ENCODE measurements at regions not wholly inside any gene's neighbourhood (a gene's known extent, or its start where the extent isn't known, plus 50 kb on each side); places are given as distances from the start of the nearest gene placed in this dataset.

DNA sequence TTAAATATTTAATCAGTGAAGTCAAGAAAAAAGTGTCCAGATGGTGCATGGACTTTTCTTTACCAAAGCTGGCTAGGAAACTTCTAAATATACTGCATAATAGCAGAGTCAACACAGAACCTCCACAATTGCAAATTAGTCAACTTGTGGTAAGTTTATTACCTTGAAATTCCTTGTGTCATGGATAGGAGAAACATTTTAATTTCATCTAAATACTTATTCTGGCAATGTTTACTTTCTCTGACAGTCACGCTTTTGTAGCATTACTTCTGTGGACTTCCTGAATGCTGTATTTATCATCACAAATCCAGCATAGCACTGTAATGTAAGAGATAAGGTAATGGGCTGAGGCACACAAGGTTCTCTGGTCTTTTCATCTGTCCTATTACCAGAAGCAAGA lies 2266.1 kb downstream of the PCDH7 start:
- DNase-seq (ENCODE audit: extremely low read depth in 1 of 2, low read depth in 1 of 2): no peak

DNA sequence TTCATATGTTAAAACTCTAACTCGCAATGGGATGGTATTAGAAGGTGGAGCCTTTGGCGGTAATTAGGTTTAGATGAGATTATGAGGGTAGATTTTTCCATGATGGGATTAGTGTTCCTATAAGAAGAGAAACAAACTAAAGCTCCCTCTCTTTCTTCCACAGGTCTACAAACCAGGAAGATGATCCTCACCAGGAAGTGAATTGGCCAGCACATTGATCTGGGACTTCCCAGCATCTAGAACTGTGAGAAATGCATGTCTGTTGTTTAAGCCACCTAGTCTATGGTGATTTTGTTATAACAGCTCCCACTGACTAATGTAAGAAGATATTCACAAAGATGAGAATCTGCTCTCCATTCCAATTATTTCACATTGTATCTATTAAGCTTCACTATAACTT lies 2266.9 kb downstream of the PCDH7 start:
- DNase-seq (ENCODE audit: extremely low read depth in 1 of 2, low read depth in 1 of 2): no peak

DNA sequence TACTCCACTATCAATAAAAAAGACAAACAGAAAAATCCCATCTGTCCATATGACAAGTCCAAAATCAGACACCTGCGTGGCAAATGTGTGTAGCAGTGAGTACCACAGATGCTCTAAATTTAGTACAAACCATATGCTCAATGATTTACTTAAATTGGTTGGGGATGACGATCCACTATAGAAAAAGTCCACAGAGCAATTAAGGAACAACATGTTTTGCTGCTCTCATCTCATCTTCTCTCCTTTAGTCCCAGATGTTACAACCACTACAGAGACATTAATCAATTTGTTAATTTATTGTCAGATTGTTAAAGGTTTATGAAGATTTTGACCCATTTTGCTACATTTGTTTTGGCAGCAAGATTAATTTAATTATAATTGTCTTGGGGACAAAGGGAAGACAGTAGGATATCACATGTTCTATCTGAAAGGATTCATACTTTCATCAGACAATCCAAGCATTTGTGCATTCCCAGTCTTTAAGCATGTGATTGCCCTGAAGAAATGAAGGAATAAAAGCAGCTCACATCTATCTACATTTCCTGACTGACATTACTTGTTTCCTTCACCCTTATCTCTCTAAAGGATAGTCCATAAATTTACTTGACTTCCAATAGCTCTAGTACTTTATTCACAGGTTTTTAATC lies 2268.1 kb downstream of the PCDH7 start:
- DNase-seq (ENCODE audit: extremely low read depth in 1 of 2, low read depth in 1 of 2): no peak

DNA sequence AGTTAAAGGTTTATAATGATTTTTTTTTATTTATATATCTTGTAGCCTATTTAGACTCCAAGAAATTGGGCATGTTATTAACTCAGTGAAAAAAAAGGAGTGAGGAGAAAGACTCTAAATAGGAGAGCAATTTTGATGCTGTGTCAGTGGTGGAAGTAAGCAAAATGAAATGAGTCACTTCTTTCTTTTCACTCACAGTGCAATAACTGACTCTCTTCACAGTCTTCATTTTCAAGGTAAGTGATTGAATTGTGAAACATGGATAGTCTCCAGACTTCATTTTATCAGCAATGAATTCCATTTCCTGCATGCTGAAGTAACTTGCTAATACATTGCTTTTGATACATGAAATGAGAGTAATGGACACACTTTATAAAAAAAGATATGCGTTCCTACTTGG lies 2271.5 kb downstream of the PCDH7 start:
- DNase-seq (ENCODE audit: extremely low read depth in 1 of 2, low read depth in 1 of 2): no peak

DNA sequence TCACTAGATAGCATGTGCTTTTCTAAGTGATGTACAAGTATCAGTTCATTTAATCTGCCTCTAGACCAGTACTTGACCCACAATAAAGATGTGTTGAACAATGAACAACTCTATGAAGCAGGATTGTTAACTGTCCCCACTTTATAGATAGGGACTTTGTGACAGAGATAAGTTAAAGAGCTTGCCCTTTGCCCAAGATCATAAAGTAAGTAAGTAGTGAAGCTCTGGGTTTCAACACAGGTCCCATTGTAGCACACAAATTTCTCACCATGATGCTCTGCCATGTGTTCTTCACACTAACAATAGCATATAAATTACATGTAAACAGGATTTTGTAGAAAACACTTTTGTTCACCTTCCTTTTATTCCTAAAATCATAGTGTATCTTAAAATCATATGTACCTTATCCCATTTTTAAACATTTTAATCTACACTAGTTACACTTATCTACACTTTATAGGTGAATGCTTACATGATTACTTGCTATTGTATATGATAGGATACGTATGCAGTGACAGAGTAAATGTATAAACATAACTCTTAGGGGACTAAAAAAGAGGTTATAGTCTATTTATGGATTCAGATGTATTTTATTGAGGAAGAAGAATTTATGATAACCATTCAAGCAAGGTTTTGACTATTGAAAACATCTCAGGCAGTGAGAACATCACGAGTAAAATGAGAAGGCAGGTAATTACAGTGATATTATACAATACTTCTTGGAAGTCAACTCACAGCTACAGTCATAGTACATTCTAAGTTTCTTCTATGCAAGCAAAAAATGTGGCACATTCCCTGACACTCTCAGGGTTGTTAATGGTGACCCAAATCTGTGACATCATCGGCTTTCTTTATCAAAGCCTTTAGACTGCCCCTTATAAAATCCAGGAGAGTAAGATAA lies 2275.1 kb downstream of the PCDH7 start:
- DNase-seq (ENCODE audit: extremely low read depth in 1 of 2, low read depth in 1 of 2): no peak

DNA sequence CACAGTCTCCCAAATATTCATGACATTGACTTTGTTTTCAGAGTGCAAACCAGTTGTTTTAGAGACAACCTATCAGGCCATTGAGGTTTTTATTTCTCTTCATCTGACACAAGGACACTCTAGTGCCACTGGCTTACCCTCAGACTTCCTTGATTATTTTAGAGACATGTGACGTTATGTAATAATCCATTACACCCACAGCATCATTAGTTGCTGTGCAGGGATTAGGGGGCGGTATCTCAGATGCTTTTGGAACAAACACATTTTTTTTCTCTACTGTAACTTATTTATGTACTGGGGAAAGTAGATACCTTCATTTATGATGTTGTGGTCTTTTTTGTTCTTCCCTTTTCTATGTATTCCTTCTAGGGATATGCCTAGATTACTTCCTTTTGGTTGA lies 2293.1 kb downstream of the PCDH7 start:
- DNase-seq (ENCODE audit: extremely low read depth in 1 of 2, low read depth in 1 of 2): no peak

DNA sequence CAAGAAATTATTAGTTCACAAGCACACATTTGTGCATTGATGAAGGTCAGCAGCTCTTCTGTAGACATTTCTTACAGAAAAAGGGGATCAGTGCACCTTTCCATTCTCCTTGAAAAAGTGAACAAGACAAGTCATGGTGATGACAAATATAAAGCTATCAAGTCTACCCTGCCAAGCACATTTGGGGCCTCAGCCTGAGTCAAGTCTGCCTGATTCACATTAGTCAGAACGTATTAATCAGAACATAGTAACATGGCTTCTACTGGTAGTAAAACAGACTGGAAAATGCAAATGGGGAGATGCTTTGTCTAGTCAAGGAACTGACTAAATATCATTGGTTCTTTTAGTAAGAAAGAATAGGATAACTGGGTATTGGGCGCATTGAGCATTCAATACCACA lies 2305.1 kb downstream of the PCDH7 start:
- DNase-seq (ENCODE audit: extremely low read depth in 1 of 2, low read depth in 1 of 2): no peak

DNA sequence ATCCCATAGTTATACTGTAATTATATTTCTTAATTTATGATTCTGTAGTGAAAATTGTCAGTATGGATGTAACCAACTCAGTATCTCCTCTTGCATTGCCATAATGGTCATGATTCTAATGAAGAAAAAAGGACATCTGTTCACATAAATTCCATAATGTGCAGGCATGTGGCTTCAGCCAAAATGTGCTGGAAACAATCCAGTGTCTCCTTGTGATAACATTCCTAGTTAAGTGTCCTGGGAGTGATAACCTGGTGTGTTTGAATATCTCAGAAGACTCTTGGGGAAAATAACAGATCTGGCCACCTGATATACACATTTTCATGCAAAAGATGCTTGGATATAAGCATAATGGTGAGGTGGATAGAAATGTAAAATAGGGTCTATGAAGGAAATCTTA lies 2309.8 kb downstream of the PCDH7 start:
- DNase-seq (ENCODE audit: extremely low read depth in 1 of 2, low read depth in 1 of 2): no peak

DNA sequence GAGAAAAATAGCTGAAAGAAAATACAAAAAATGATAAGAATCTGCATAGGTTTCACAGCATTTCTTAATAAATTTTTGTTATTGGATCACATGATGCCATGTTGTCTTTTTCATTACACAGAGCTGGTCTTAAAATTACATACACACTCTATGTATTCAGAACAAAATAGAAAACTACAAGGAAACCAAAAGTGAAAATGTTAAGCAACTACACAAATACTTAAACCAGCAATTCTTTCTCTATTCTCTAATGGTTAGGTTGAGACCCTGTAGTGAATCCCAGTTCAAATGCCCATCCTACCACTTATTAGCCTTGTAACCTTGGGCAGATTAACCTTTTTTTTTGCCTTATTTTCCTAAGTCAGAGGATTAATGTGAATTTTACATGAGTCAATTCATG lies 2311.2 kb downstream of the PCDH7 start:
- no peak for DNase-seq (ENCODE audit: extremely low read depth in 1 of 2, low read depth in 1 of 2)

DNA sequence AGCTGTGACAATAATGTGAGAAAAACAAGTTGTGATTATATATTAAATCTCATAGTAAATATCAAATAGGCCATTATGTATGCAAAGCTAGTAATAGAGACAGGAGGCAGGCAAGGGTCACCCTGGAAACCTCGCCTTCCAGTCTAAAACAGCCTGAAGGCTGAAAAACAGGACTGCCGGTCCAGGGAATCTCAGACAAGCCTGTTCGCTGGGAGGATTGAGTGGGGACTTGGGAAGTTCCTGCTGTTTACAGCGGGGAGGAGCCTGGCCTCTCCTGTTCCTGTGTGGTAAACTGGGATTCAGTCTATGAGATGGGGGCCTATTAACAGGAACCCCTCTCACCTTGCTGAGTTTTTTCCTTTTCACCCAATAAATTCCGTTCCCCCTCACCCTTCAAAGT lies 2317.3 kb downstream of the PCDH7 start:
- DNase-seq (ENCODE audit: extremely low read depth in 1 of 2, low read depth in 1 of 2): no peak

DNA sequence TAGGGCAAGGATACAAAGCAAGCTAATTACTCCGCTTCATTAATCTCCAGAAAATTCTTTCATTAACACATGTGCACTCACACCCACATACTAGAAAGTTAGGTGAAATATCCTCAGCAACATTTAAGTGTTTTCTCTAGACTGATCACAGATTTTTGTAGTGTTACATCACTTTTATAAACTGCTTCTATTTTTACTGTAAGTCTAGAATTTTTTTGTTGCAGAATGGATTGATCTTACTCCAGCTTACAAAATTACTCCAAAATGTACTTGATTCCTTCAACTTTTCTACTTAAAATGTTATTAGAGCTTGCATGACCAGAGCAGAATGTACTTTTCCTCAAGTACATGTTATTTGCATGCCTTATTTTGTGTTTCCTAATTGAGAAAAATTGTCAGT lies 2325.2 kb downstream of the PCDH7 start:
- no peak for DNase-seq (ENCODE audit: extremely low read depth in 1 of 2, low read depth in 1 of 2)

DNA sequence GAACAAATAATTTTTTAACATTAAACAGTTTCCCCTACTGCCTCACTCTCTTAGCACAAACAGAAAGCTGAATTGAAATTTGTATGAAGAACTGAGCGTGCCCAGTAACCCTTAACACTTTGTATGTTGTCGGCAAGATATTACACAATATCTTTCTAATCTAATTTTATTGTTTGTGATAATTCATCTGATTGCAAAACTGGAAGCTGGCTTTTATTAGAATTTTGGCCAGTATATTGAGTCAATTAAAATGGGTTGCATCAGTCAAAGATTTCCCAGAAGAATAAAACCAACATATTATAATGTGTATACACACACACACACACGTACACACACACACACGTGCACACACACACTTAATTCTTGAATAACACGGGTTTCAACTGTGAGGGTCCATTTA lies 2332.1 kb downstream of the PCDH7 start:
- DNase-seq (ENCODE audit: extremely low read depth in 1 of 2, low read depth in 1 of 2): no peak

DNA sequence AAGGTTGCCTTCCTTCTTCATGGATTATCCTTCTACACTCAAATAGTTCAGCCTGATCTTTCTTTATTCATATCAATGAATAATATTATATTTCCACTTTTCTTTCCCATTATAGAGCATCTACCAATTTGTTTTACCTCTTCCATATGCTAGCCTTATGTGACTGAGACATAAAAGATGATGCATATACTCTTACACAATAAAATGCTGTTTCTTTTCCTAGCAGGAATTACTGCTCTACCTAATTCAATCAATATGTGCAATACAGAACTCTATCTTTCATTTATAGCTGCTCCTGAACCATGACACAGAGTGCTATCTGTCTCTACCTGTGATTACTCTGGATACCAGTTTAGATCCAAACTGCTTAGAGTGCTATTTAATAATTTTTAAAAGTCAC lies 2334.0 kb downstream of the PCDH7 start:
- DNase-seq (ENCODE audit: extremely low read depth in 1 of 2, low read depth in 1 of 2): no peak

DNA sequence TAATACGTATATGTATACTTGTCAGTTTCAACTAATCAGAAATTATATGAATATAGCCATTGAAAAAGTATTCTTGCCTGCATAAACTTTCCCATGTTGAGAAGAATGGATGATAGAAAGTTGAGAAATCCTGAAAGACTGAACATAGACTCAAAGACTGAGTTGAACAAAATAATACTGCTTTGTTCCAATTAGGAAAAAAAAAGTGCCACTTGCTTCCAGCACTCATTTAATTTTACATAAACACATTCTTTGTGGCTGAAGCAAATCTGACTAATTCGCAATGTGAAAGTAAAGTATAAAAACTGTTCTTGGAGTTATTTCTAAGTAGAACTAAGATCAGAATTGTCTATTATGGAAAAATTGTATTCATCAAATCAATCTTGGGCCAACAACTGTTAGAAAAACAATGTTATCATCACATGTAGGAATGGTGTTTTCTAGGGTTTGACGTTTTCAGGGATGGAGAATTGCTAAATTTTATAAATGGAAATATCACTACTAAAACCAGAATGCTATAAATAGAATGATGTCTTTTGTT lies 2334.6 kb downstream of the PCDH7 start:
- DNase-seq (ENCODE audit: extremely low read depth in 1 of 2, low read depth in 1 of 2): no peak

DNA sequence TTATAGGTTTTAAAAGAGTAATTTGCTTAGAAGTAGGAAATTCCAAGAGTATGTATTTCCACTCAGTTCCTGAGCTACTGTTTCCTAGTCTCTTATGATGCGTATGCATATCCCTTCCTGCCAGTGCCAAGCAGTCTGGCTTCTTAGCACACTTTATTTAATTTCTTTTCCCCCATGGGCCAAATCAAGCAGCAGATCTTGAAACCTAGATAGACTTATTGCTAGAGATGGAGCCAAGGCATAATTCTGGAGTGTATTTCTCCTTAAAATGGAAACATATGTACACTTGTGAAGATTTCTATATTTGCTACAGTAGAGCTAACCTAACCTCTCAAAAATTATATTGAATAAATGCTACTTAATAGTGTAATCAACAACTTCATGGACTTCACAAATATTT lies 2337.6 kb downstream of the PCDH7 start:
- no peak for DNase-seq (ENCODE audit: extremely low read depth in 1 of 2, low read depth in 1 of 2)

DNA sequence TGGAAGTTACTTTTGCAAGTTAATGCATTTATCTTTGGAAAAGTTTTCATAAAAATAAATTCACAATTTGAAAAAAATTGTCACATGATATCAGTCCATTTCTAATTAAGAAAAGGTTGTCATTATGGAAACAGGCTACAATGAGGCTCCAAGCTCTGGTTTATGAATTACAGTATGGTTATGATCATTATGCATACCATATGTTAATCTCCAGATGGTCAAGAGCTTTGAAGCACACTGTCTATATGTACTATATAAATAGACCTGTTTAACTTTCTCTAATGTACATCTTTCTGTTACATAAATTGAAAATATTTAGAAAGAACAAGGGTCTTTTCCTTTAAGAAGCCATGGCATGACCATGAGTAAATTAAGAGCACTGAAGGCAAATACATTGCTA lies 2338.8 kb downstream of the PCDH7 start:
- no peak for DNase-seq (ENCODE audit: extremely low read depth in 1 of 2, low read depth in 1 of 2)

DNA sequence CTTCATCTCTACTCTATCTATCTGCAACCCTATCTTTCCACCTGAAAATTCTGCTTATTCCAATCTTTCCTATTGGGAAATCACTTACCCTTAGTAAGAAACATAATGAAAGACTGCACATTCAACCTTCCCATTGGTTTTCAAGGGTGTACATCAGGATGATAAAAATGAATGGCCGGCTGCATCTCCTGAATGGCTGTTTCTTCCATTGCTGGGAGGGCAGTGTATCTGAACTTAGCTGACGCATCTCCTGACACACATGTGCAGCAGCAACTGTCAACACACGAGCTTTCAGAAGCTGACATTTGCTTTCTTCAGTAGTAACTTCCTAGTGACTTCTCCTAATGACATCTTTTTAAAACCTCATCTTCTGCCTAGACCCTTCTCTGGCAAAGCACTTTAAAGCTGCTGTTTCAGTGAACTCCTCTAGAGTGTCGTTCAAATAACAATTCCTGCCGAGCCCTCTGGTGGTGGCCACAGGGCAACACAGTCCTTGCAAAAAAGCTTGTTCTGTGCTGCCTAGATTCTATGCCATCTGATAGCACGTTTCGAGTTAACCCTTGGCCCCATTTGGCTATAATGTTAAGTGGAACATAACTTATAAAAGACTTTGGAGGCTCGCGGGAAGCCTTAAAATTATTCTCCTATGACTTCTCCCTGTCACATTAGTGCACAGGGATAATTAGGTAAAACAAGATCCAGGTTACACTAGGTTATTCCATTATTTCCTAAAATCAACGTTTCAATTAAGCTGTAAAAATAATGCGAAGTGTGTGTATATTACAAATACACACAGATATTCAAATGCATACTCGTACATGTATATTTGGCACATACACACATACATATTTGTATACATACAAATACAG lies 2340.7 kb downstream of the PCDH7 start:
- no peak for DNase-seq (ENCODE audit: extremely low read depth in 1 of 2, low read depth in 1 of 2)

DNA sequence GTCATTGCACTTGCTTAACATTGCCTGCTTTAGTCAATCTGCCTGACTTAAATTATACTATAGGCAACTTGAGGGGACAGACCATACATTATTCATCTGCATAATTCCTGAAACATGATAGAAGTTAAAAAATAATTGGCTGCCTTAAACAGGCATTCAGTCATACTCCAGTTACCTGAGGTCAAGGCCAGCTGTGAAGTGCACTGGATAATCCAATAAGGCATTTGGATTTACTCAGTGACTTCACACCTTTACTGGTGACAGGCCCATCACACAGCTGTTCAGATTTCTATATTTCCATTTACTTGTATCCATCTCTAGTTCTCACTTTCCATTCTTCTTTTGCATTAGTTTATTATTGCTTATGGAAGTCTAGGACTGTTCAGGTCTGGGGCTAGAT lies 2341.6 kb downstream of the PCDH7 start:
- DNase-seq (ENCODE audit: extremely low read depth in 1 of 2, low read depth in 1 of 2): no peak

DNA sequence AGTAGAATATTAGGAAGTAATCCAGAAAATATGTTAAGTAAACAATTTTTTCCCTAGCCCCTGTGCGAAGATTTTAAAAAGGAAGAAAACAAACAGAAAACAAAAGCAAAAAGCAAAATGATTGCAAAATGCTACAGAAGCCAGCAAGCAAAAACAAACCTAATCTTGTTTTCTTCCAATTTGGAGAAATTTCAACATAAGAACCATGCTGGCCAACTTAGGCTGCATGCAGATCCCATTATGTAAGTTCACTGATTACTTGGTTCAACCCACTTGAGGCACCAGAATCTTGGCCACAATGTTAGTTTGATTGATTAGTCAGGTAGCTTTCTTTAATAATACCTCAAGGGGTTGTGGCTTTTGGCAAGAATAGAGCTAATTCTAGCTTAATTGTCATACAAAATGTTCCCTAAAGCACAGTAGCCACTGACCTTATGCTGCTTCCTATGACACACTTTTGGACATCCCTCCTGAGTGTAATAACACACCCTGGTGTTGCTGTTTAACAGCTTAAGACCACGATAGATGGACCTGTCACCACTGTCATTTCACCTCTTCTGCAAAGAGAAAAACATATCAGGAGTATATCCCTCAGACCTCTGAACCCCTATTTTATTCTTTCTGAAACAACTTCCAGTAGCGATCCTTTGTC lies 2342.1 kb downstream of the PCDH7 start:
- no peak for DNase-seq (ENCODE audit: extremely low read depth in 1 of 2, low read depth in 1 of 2)

DNA sequence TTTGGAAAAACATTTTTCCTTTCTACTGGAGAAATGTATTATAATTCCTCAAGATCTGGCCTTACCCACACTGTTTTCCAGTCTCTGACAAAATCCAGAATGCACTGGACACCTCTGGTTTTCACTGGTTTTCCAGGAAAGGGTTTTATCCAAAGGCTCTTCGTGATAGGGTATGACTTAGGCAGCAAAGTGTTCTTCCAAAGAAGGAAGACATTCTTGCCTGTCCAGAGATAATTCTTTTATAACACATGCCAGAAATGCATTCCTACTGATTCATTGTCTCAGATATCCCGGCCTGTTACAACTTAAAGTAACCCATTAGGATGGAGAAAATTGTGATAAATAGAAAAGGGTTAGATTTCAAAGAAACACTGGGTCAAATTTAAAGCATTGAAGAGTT lies 2343.1 kb downstream of the PCDH7 start:
- DNase-seq (ENCODE audit: extremely low read depth in 1 of 2, low read depth in 1 of 2): no peak

DNA sequence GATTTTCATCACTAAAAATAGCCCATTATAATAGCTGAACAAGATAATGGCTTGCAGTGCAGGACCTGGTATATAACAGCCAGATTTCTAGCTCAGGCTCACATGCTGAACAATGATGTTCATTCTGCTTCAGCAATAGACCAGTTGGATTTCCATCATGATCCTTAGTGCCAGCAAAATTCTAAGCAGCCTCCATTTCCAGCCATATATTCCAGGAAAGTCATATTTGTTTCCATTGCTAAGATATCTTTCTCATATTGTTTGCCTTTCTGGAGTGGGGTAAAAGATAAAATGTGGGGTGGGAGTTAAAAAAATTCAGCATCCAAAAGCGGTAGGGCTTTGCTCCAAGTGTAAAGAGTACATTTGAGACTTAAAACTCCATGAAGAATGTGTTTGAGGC lies 2344.1 kb downstream of the PCDH7 start:
- DNase-seq (ENCODE audit: extremely low read depth in 1 of 2, low read depth in 1 of 2): no peak

All from stimulated activated CD8-positive, alpha-beta memory T cell treated with anti-CD3 and anti-CD28 coated beads, Interleukin-7, amount 100 ng/mL, for 48 hours (primary cell).